NCI-H774 (cell line): ENCODE measurements at regions not wholly inside any gene's neighbourhood (a gene's known extent, or its start where the extent isn't known, plus 50 kb on each side); places are given as distances from the start of the nearest gene placed in this dataset.
"Not testable (repeated sequence)": the region's sequence is repeated elsewhere in the genome, so short reads cannot be mapped to it uniquely, and the experiment has no call there.

Experiments used
- DNase-seq: peaks from one replicate; lab custom pipeline; 2025; lab: John Stamatoyannopoulos, UW

- no peak for DNase-seq
Measured at GRCh38 chr1:102529446-102529845, 532.7 kb upstream of the OLFM3 start.

DNA sequence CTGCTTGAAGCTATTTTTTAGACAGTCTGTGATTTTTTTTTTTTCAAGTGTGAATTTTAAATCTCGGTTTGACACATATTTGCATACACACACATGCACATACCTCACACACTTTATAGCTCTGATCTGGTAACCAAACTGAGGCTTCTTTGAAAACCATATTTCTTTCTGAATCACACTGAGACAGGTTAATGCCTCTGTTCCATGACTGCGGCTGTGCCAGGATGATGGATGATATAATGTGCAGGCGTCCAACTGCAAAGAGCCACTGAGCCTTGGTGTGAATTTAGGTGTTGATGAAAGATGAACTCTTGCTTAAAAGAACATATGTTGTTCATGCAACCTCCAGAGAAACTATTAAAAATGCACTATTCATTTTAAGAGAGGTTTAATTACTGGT lies 504.0 kb upstream of the OLFM3 start:
- no peak for DNase-seq

DNA sequence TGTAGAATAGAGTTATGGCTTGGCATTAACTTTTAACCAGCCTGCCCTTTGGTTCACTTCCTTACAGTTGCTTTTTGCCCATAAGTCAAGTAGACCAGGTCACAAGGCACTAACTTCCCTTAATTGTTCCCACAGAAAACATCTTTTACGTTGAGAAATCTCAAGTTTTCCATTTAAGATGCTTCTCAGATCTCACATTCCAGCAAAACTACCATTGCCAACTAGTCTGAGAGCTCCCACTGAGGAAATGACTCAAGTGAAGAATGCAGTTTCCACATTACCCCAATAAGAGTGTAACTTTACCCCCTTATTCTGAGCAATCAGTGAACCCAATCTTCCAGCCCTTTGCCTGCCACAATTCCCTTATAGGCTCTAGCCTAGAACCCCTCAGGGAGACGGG lies 502.2 kb upstream of the OLFM3 start:
- DNase-seq, result no peak

DNA sequence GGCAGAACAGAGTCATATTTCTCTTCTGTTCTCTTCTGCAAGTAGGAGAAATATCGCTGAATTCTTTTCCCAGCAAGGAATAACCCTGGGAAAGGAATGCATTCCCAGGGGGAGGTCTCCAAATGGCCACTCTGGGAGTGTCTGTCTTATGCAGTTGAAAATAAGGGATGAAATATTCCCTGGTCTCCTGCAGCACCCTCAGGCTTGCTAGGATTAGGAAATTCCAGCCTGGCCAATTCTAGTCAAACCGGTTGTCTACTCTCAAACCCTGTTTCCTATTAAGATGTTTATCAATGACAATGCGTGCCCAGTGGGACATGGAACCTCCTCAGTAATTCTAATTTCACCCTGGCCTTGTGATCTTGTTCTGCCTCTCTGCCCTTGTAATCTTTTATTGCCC lies 501.1 kb upstream of the OLFM3 start:
- not testable (repeated sequence) for DNase-seq

DNA sequence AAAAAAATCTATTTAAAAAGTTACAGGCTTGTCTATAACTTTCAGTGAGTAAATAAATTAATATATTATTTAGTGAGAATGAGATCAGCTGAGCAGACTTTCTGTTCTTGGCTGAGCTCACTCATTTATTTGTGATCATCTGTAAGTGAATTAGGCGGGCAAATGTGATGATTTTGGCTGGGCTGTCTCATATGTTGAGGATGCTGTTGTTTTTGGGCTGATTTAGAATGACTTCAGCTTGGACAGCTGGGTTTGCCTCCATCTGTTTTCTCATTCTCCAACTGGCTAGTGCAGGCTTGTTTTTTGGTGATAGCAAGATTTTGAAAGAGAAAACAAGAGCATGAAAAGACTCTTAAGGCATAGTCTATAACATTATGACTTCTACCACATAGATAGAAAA lies 475.8 kb upstream of the OLFM3 start:
- DNase-seq, result no peak

DNA sequence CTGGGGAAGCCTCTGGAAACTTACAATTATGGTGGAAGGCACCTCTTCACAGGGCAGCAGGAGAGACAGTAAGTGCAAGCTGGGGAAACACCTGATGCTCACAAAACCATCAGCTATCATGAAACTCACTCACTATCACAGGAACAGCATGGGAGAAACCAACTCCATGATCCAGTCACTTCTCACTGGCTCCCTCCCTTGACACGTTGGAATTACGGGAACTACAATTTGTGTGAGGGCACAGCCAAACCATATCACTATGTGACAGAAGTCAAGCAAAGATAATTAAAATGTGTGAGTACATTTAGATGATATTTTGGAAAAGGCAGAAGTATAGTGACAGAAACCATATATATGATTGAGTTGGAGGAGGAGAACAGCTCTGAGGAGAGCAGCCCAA lies 474.0 kb upstream of the OLFM3 start:
- no peak for DNase-seq

GRCh38 chr1:102466487-102466886 lies 469.8 kb upstream of the OLFM3 start:
- DNase-seq, result no peak

DNA sequence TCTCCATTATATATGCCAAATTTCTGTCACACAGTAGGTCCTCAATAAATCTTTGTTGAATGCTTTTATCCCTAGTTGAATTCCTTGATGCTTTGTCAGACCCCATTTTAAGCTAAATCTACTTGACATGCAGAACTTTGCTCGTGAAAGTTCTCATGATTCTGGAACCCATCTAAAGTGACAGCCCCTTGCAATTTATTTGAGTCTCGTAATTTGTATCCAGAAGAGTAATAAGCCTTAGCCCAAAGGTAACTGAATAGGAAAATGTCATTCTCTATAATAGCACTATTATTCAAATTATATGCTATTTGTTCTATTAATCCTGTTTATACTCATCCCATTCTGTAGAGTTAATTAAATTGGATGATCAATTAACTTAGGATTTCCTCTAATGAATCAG lies 466.6 kb upstream of the OLFM3 start:
- DNase-seq, result no peak

DNA sequence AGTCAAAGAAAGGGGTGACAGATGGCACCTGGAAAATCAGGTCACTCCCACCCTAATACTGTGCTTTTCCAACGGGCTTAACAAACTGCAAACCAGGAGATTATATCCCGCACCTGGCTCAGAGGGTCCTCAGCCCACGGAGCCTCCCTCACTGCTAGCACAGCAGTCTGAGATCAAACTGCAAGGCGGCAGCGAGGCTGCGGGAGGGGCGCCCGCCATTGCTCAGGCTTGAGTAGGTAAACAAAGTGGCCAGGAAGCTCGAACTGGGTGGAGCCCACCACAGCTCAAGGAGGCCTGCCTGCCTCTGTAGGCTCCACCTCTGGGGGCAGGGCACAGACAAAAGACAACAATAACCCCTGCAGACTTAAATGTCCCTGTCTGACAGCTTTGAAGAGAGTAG lies 445.6 kb upstream of the OLFM3 start:
- not testable (repeated sequence) for DNase-seq

- no peak for DNase-seq
Measured at GRCh38 chr1:102435483-102435882, 438.8 kb upstream of the OLFM3 start.

DNA sequence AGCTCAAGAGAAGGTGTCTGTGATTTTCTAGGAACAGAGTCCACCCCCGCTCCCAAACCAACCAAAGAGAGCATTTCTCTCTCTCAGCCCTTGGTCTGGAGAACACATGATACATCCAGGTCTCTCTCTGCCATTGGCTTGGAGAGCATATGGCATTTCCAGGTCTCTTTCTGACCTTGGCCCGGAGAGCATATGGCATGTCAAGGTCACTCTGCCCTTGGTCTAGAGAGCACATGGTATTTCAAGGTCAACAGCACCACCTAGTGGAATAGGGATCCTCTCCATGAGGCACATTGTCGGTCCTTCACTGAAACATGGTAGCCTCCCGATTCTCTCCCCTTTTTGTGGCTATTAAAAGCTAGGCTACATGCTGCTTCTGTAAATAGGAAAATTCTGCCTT lies 437.7 kb upstream of the OLFM3 start:
- no peak for DNase-seq

GRCh38 chr1:102431253-102431652 lies 434.5 kb upstream of the OLFM3 start:
- DNase-seq, result no peak

- no peak for DNase-seq
Measured at GRCh38 chr1:102420034-102420433, 423.3 kb upstream of the OLFM3 start.
